T-helper 2 cell treated with Interferon-gamma antibody and Interleukin-4, amounts not matched to agents 100 ng/mL and 5 ng/mL, for 36 hours (primary cell): ENCODE measurements at regions not wholly inside any gene's neighbourhood (a gene's known extent, or its start where the extent isn't known, plus 50 kb on each side); places are given as distances from the start of the nearest gene placed in this dataset.

Source experiments
- intact Hi-C: fragments of 100-400 bp; cut with micrococcal nuclease; formaldehyde crosslinking; loops from one replicate; pipeline ENCODE4 v1.15.1; 2023

- intact Hi-C loops = no loop called here
These were observed 160.2 kb upstream of the FGGY start for GRCh38 chr1:59136541-59137275.

GRCh38 chr1:59137276-59137615 is 159.6 kb upstream of the FGGY start:
- intact Hi-C loops = no loop called here

DNA sequence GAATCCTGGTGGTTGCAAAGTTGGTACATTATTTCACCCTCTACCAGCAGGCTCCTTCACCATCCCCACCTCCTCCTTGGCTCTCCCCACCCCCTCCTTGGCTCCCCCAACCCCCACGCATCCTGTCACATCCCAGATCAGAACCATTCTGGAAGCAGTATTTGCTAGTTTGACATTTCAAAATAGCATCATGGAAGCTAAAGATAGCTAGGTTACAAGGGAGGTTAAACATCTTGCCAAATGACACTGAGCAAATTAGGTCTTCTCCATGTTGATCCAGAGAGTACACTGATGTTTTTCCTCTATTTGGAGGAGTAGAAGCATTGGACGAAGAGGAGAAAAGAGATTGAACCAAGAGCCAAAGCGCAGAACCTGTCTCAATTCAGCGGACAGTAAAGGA is 158.9 kb upstream of the FGGY start:
- intact Hi-C loops = no loop called here

DNA sequence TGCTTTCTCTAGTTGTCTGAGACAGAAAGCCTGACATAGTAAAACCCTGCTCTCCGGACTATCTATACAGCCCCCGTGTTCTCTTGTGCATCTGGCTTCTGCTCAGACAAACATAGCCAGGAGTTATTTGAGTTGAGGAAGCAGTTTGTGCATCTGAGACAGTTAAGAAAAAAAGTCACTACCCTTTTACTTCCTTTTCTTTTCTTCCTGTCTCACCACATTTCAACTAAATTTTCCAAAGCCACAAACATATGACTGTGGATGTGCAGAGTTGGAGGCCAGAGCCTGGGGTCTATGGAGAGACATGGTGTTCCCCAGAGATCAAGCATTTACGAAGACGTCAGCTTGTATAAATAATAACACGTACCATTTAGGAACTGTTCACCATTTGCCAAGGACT is 158.5 kb upstream of the FGGY start:
- intact Hi-C loops = no loop called here

DNA sequence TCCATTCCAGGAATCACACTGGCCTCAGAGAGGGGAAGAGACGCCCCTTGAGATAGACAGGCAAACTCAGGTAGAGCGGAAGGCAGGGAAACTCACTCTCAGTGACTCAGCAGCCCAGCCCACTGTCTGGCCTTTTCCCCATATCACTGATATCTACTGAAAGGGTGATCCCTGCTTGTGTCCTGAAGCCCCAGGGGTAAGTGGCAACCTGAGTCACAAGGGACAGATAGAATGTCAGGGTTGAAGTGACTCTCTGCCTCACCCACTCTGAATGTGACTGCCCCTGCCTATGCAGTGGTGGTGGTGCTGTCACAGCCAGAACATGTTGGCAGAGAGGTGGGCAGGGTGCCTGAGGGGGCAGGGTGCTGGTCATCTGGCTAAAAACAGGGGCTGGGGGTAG is 157.5 kb upstream of the FGGY start:
- intact Hi-C loops = no loop called here

- intact Hi-C loops = loop anchor here (10.0 kb wide), 2 partner anchors 97 to 153 kb away; partner anchors contain the start of gene FGGY
These were observed 155.5 kb upstream of the FGGY start for GRCh38 chr1:59141267-59141863.

DNA sequence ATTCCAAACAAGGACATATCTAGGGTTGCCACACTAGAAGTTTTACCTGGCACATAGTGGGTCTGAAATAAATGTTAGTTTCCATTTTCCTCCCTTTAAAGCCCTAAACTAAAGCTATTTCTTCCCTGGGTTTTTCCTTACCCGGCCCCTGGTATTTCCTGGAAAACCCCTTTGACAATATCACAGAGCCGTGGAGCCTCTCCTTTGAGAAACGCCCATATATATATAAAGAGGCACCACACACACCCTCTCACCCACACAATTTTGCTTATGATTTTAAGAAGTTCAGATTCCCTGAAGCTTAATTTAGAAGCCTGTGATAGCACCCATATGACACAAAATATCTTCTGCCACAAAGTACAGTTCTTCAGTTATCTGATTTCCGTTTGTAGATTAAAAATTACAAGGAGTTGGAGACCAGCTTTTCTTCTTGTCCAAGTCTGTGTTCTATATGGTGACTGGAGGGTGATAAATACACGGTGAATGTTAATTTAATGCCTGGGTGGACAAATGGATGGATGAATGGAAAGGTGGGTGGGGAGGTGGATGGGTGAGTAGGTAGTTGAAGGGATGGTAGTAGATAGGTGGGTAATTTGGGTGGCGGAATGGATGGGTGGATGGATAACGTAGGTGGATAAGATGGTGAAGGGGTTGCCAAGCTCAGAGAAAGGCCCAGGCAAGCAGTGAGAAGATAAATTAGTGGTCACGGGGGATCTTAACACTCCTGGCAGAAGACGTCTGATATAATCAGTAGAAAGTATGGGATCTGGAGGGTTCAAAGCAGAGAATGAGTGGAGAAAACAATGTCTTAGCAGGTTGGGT is 154.4 kb upstream of the FGGY start:
- intact Hi-C loops = loop anchor here (10.0 kb wide), 2 partner anchors 98 to 152 kb away; partner anchors contain the start of gene FGGY

GRCh38 chr1:59143133-59143487 is 153.8 kb upstream of the FGGY start:
- intact Hi-C loops = loop anchor here (10.0 kb wide), 2 partner anchors 98 to 152 kb away; partner anchors contain the start of gene FGGY

DNA sequence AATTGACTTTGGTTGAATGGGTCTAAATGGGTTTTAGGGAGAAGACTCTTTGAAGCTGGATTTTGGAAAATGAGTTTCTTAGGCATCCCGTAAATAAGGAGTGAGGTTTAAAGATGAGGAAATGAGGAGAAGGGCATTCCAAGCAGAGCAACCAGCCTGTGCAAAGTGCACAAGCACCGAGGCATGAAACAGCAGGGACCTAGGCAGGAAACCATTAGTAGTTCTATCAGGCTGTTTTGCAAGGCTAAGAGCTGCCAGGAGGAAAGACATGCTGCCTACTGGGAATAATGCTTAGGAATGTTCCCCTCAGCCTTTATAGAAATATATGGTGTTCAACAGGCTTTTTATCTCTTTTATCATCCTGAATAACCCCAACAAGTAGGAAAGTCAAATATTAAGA is 153.1 kb upstream of the FGGY start:
- intact Hi-C loops = loop anchor here (10.0 kb wide), 2 partner anchors 99 to 151 kb away; partner anchors contain the start of gene FGGY

DNA sequence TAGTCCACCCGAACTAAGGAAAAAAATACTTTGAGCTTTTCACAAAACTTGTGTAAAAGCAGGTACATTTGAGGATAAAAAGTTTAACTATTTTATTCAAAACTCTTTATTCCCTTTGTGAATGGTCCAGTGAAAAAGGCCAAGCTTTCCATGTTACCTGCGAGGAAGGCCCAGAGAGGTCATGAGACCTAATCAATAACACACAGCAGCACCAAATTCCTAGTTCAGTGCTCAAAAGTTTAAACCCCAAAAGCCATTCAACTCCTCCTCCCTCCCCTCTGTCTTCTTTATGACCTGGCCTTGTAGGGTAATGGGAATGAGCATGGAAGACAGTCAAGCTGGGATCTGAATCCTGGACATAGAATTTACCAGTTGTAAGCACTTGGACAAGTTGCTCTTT is 151.9 kb upstream of the FGGY start:
- intact Hi-C loops = loop anchor here (10.0 kb wide), 2 partner anchors 100 to 150 kb away; partner anchors contain the start of gene FGGY

DNA sequence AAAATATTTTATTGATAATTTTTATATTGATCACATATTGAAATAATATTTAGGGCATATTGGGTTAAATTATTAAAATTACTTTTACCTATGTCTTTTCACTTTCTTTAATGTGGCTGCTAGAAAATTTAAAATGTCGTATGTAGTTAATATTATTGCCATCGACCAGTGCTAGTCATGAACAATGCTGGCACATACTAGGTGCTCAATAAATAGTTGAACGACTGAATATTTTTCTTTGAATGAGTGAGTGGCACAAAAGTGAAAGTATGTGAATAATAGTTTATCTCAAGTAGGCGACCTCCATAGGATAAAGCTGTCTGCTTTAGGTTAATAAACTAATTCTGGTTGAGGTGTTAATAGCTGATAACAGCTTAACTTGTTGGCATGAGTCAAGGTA is 150.8 kb upstream of the FGGY start:
- intact Hi-C loops = loop anchor here (2.0 to 10.0 kb wide), 3 partner anchors 101 to 361 kb away; partner anchors contain the start of genes FGGY and JUN

DNA sequence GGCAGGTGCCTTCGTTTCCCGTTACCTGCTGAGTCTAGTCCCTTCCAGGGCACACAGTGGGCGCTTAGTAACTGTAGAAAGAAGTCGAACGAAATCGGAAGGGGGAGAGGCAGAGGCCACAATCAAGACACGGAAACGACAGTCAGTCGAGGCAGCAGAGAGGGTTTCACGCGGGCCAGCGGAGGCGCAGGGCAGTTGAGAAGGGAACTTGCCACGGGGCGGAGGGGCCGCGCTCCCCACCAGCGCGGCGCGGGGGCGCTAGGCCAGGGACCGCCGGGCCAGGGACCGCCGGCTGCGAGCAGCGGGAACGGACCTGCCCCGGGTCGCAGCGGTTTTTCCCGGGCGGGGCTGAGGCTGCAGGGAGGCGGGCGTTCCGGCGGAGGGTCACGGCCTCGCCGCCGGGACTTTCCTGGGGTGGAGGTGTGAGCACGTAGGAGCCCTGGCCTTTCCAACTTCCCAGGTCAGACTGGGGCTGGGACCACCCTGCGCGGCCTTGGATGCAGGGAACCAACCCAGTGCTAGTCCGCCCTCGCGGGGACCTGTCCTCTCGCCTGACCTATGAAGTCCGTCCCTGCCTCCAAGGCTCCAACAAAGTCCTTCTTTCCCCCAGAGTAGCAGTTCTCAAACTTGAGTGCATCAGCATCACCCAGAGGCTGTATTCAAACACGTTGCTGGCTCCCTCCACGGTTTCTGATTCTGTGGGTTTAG is 150.1 kb upstream of the FGGY start:
- intact Hi-C loops = loop anchor here (2.0 to 10.0 kb wide), 3 partner anchors 102 to 362 kb away; partner anchors contain the start of genes FGGY and JUN

- intact Hi-C loops = loop anchor here (10.0 kb wide), 2 partner anchors 105 to 145 kb away; partner anchors contain the start of gene FGGY
These were observed 147.5 kb upstream of the FGGY start for GRCh38 chr1:59149435-59149834.

DNA sequence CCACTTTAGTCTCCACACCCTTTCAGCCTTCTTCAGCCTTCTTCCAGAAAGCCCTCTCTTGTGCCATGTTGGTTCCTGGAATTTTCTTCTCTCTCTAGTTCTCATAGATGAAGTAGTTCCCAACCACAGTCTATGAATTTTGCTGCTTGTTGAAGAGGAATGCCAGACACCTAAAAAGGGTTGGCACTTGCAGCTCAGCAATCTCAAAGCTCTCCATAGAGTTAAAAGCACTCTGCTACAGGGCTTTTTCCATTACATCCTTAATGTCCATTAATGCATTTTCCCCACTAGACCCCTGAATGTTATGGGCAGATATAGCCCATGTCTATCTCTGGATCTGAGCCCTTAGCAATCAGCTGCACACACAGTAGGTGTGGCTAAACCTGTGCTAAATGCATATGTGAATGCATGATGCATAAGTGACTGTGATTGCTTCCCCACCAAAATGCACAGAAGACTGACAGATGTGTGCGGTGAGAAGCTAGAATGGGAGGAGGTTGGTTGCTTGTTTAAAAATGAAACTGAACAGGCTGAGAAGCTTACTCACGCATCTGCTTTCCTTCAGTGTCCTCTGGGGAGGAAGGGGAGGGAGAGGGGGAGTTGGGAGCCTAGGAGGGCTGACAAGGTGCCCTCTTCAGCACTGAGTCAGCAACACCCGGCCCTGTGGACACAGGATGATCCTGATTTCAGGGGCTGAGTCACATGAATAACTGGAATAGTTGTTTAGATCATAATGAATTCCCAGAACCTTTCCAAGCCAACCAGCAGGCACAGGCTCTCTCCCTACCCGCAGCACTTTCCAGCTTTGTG is 146.1 kb upstream of the FGGY start:
- intact Hi-C loops = no loop called here

GRCh38 chr1:59151387-59151761 is 145.5 kb upstream of the FGGY start:
- intact Hi-C loops = no loop called here

GRCh38 chr1:59151860-59152259 is 145.0 kb upstream of the FGGY start:
- intact Hi-C loops = no loop called here

- intact Hi-C loops = no loop called here
These were observed 144.4 kb upstream of the FGGY start for GRCh38 chr1:59152511-59152910.

DNA sequence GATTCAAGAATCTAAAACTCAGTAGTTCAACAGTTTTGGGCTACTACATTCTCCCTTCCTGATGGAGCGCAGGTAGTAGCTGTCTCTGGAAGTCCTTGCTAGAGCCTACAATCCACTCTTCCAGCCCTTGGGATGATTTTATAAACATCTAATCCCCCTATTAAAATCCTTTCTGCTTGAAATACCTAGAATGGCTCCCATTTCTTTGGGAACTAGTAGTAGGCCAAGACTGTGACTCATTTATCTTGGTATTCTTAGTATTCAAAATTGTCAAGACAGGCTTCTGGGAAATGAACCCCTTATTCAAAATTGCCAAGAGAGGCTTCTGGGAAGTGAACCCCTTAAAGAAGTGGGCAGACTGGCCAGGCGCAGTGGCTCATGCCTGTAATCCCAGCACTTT is 142.5 kb upstream of the FGGY start:
- intact Hi-C loops = no loop called here

DNA sequence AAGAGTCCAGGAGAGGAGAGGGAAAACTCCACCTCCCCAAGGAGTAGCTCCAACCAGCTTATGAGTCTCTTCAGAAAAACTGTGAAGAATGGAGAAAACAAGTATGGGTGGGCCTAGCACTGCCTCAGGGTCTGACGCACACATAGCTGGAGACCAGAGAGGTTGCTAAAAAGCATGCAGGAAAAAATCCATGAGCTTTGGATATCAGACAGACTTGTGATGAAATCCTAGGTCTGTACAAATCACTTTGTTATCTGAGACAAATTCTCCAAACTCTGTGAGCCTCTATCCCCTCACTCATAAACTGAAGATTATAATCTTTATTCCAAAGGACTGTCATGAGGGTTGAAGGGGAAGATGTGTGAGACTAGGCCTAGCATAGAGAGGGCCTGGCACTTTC is 141.5 kb upstream of the FGGY start:
- intact Hi-C loops = no loop called here

DNA sequence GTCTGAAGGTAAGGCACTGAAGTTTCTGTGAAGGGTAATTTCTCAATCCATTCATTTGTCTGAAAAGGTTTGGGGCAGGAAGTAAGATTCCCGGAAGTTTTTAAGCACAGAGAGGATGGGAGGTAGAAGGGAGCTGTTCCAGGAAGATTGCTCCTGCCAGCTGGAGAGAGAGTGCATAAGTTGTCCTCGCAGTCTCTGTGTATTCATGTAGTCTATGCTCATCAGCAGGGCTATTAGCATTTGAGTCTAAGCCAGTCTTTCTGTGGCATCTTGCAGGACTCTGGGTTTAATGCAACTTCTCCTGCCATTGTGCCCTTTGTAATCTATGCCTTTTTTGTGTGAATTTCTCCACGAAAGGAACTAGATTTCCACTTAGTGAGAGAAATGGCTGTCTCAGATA is 140.8 kb upstream of the FGGY start:
- intact Hi-C loops = no loop called here
